GM23338 (cell line): ENCODE measurements at regions not wholly inside any gene's neighbourhood (a gene's known extent, or its start where the extent isn't known, plus 50 kb on each side); places are given as distances from the start of the nearest gene placed in this dataset.

ENCODE experiments used
- ATAC-seq: fragments of 200-7000 bp; cut with Tn5 transposase; 3 replicates; pipeline ENCODE4 v1.9.1; 2020
- DNase-seq: peaks from one replicate; pipeline ENCODE4 v3.0.0-alpha.2; 2015; ENCODE audit warnings: low spot score
- H2AFZ ChIP-seq: fragments of 200-600 bp; sonication (generic); 2 replicates; pipeline ENCODE4 v1.8.0; 2016; ENCODE audit warnings: antibody characterized with exemption, mild to moderate bottlenecking, moderate library complexity
- H3F3A ChIP-seq: fragments of 200-600 bp; sonication (generic); replicated peaks from 2 replicates; pipeline ENCODE4 v1.8.0; 2017; ENCODE audit warnings: antibody characterized with exemption, mixed run types, low read depth
- H3K27ac ChIP-seq: fragments of 200-600 bp; sonication (generic); 2 replicates; pipeline ENCODE4 v1.6.1; 2016; ENCODE audit warnings: low read depth
- H3K27me3 ChIP-seq: fragments of 200-600 bp; sonication (generic); 2 replicates; pipeline ENCODE4 v1.8.0; 2016; ENCODE audit warnings: mild to moderate bottlenecking, mixed run types, moderate library complexity; ENCODE audit not compliant: insufficient read depth
- H3K36me3 ChIP-seq: fragments of 200-600 bp; sonication (generic); 2 replicates; pipeline ENCODE4 v1.8.0; 2016; ENCODE audit warnings: mild to moderate bottlenecking; ENCODE audit not compliant: insufficient read depth
- H3K4me1 ChIP-seq: fragments of 200-600 bp; sonication (generic); 2 replicates; pipeline ENCODE4 v1.8.0; 2016; ENCODE audit warnings: mild to moderate bottlenecking, moderate library complexity; ENCODE audit not compliant: insufficient read depth
- H3K4me2 ChIP-seq: fragments of 200-600 bp; sonication (generic); 2 replicates; pipeline ENCODE4 v1.7.1; 2017; ENCODE audit warnings: mixed run types
- H3K4me3 ChIP-seq: fragments of 200-600 bp; sonication (generic); 2 replicates; pipeline ENCODE4 v1.6.1; 2016; ENCODE audit warnings: mixed run types
- H3K79me2 ChIP-seq: fragments of 200-600 bp; sonication (generic); replicated peaks from 2 replicates; pipeline ENCODE4 v1.8.0; 2017; ENCODE audit warnings: mild to moderate bottlenecking; ENCODE audit not compliant: insufficient read depth
- H3K9me2 ChIP-seq: fragments of 200-600 bp; sonication (generic); 2 replicates; pipeline ENCODE4 v1.8.0; 2017; ENCODE audit not compliant: insufficient read depth
- H4K20me1 ChIP-seq: fragments of 200-600 bp; sonication (generic); replicated peaks from 2 replicates; pipeline ENCODE4 v1.8.0; 2017; ENCODE audit warnings: mild to moderate bottlenecking; ENCODE audit not compliant: insufficient read depth
- H3K27ac Mint-ChIP-seq: 2 replicates; pipeline ENCODE4 v1.8.0; 2020; ENCODE audit warnings: inconsistent platforms, mild to moderate bottlenecking, moderate library complexity, mixed read lengths
- H3K27me3 Mint-ChIP-seq: 3 replicates; pipeline ENCODE4 v1.8.0; 2022; ENCODE audit warnings: low read depth, mild to moderate bottlenecking, moderate library complexity, mixed read lengths, inconsistent platforms; ENCODE audit not compliant: insufficient read depth, poor library complexity
- H3K36me3 Mint-ChIP-seq: 3 replicates; pipeline ENCODE4 v1.8.0; 2021; ENCODE audit warnings: low read depth, mild to moderate bottlenecking, inconsistent platforms, moderate library complexity, mixed read lengths
- H3K4me1 Mint-ChIP-seq: 3 replicates; pipeline ENCODE4 v1.8.0; 2020; ENCODE audit warnings: mild to moderate bottlenecking, inconsistent platforms, mixed read lengths
- H3K4me3 Mint-ChIP-seq: 3 replicates; pipeline ENCODE4 v1.8.0; 2021; ENCODE audit warnings: moderate library complexity, mild to moderate bottlenecking, inconsistent platforms, mixed read lengths
- H3K9me3 Mint-ChIP-seq: 3 replicates; pipeline ENCODE4 v1.8.0; 2020; ENCODE audit warnings: moderate library complexity, mild to moderate bottlenecking, inconsistent platforms, mixed read lengths
- CREB1 ChIP-seq: fragments of 250-450 bp; sonication (Bioruptor Pico); IDR thresholded peaks from 2 replicates; pipeline ENCODE4 v1.5.0; 2020; ENCODE audit warnings: low read depth, mild to moderate bottlenecking, moderate library complexity
- CTCF ChIP-seq, 2 experiments: fragments of 200-600 bp in 1 of 2; sonication (generic) in 1 of 2; conservative IDR thresholded peaks; 2 replicates each; pipeline versions ENCODE4 v1.5.1 to v1.6.1; 2016 to 2017; ENCODE audit warnings: antibody characterized with exemption in 2 of 2, low read depth in 2 of 2, mild to moderate bottlenecking in 2 of 2, moderate library complexity in 1 of 2
- ETS1 ChIP-seq: IDR thresholded peaks from 2 replicates; pipeline ENCODE4 v1.6.1; 2016; ENCODE audit warnings: antibody characterized with exemption
- EZH2 ChIP-seq: fragments of 200-600 bp; sonication (generic); IDR thresholded peaks from one replicate; pipeline ENCODE4 v1.8.0; 2017; ENCODE audit warnings: antibody characterized with exemption, mild to moderate bottlenecking, low read depth; ENCODE audit not compliant: unreplicated experiment
- JUNB ChIP-seq: IDR thresholded peaks from one replicate; pipeline ENCODE4 v1.6.1; 2016; ENCODE audit warnings: antibody characterized with exemption; ENCODE audit not compliant: unreplicated experiment
- REST ChIP-seq: IDR thresholded peaks from one replicate; pipeline ENCODE4 v1.6.1; 2018; ENCODE audit warnings: antibody characterized with exemption; ENCODE audit not compliant: unreplicated experiment
- STAT1 ChIP-seq: IDR thresholded peaks from one replicate; pipeline ENCODE4 v1.6.1; 2016; ENCODE audit warnings: antibody characterized with exemption; ENCODE audit not compliant: unreplicated experiment
- ZNF114 ChIP-seq: fragments of 250-450 bp; sonication (Bioruptor Pico); IDR thresholded peaks from 2 replicates; pipeline ENCODE4 v1.5.0; 2020; ENCODE audit warnings: mild to moderate bottlenecking, moderate library complexity

- Mint-ChIP-seq H3K36me3 (no peaks in the 10 kb centered on the region), H3K27me3 (no peaks in the 10 kb centered on the region), H3K9me3 (no peaks in the 10 kb centered on the region), H3K4me3 (no peak overlapping the region), H3K27ac (no peak overlapping the region), H3K4me1 (no peaks in the 10 kb centered on the region)
- Histone ChIP-seq H3K27ac (no peak overlapping the region), H3K4me2 (no peak overlapping the region), H2AFZ (no peak overlapping the region), H4K20me1 (no peaks in the 10 kb centered on the region), H3K4me1 (no peaks in the 10 kb centered on the region), H3K4me3 (no peak overlapping the region), H3K36me3 (no peaks in the 10 kb centered on the region), H3K9me2 (no peaks in the 10 kb centered on the region), H3K79me2 (no peaks in the 10 kb centered on the region), H3K27me3 (no peaks in the 10 kb centered on the region), H3F3A (no peaks in the 10 kb centered on the region)
- TF ChIP-seq REST = no peak
- no peak for TF ChIP-seq STAT1
- no peak for TF ChIP-seq CREB1 (CRISPR knock-in tag)
- no peak for TF ChIP-seq CTCF (conservative IDR thresholded peaks at IDR 0.05; ENCODE audit: low read depth in 2 of 2)
- no peak for TF ChIP-seq ZNF114 (CRISPR knock-in tag)
- no peak for TF ChIP-seq ETS1
- TF ChIP-seq EZH2 = no peak
- no peak for TF ChIP-seq JUNB
- no peak for ATAC-seq
- DNase-seq = no peak
These were observed 468.3 kb downstream of the EIPR1 start for GRCh38 chr2:2909086-2910035.
